Parathyroid adenoma (tissue), 2 donors: ENCODE measurements at regions not wholly inside any gene's neighbourhood (a gene's known extent, or its start where the extent isn't known, plus 50 kb on each side); places are given as distances from the start of the nearest gene placed in this dataset.

Experiments used
- H2AFZ ChIP-seq: fragments of 300-600 bp; sonication (generic); one replicate; pipeline ENCODE4 v1.7.0; 2017; ENCODE audit warnings: antibody characterized with exemption, mild to moderate bottlenecking
- H3K27ac ChIP-seq: fragments of 300-600 bp; sonication (generic); one replicate; pipeline ENCODE4 v1.7.0; 2017
- H3K27me3 ChIP-seq: fragments of 300-600 bp; sonication (generic); one replicate; pipeline ENCODE4 v1.7.0; 2017; ENCODE audit warnings: low read length; ENCODE audit not compliant: control insufficient read depth, insufficient read depth
- H3K36me3 ChIP-seq: fragments of 300-600 bp; sonication (generic); one replicate; pipeline ENCODE4 v1.7.0; 2017; ENCODE audit warnings: low read length; ENCODE audit not compliant: control insufficient read depth, insufficient read depth
- H3K4me1 ChIP-seq: fragments of 300-600 bp; sonication (generic); one replicate; pipeline ENCODE4 v1.7.0; 2017; ENCODE audit warnings: control low read depth
- H3K4me2 ChIP-seq: fragments of 300-600 bp; sonication (generic); one replicate; pipeline ENCODE4 v1.7.0; 2017; ENCODE audit warnings: low read length
- H3K4me3 ChIP-seq: fragments of 300-600 bp; sonication (generic); one replicate; pipeline ENCODE4 v1.7.0; 2017; ENCODE audit warnings: low read depth, low read length
- H3K79me2 ChIP-seq: fragments of 300-600 bp; sonication (generic); one replicate; pipeline ENCODE4 v1.7.0; 2017; ENCODE audit warnings: control low read depth
- H3K9ac ChIP-seq: fragments of 300-600 bp; sonication (generic); one replicate; pipeline ENCODE4 v1.7.0; 2017; ENCODE audit warnings: mild to moderate bottlenecking
- H3K9me3 ChIP-seq: fragments of 300-600 bp; sonication (generic); one replicate; pipeline ENCODE4 v1.7.0; 2017; ENCODE audit warnings: low read length; ENCODE audit not compliant: control insufficient read depth
- CTCF ChIP-seq: fragments of 300-600 bp; sonication (generic); IDR thresholded peaks from one replicate; pipeline ENCODE4 v1.7.0; 2017; ENCODE audit warnings: antibody characterized with exemption, mild to moderate bottlenecking
- donor health status: primary hyperparathyroidism.

GRCh38 chr1:238476841-238477240, 586.1 kb upstream of the ZP4 start:
- H2AFZ ChIP-seq = no peak overlapping the region
- no peaks in the 10 kb centered on the region for H3K27me3 ChIP-seq
- no peak overlapping the region for H3K4me3 ChIP-seq
- no peaks in the 10 kb centered on the region for H3K4me1 ChIP-seq
- H3K9me3 ChIP-seq = no peaks in the 10 kb centered on the region
- no peak for TF ChIP-seq CTCF
- no peaks in the 10 kb centered on the region for H3K79me2 ChIP-seq
- H3K9ac ChIP-seq = no peak overlapping the region
- H3K27ac ChIP-seq = no peak overlapping the region
- no peak overlapping the region for H3K4me2 ChIP-seq
- H3K36me3 ChIP-seq = no peaks in the 10 kb centered on the region

GRCh38 chr1:238475712-238476111, 585.0 kb upstream of the ZP4 start:
- no peaks in the 10 kb centered on the region for H3K79me2 ChIP-seq
- TF ChIP-seq CTCF = no peak
- H3K27ac ChIP-seq = no peak overlapping the region
- no peaks in the 10 kb centered on the region for H3K9me3 ChIP-seq
- no peak overlapping the region for H2AFZ ChIP-seq
- no peak overlapping the region for H3K4me2 ChIP-seq
- no peak overlapping the region for H3K9ac ChIP-seq
- H3K36me3 ChIP-seq = no peaks in the 10 kb centered on the region
- no peaks in the 10 kb centered on the region for H3K4me1 ChIP-seq
- H3K4me3 ChIP-seq = no peak overlapping the region
- no peaks in the 10 kb centered on the region for H3K27me3 ChIP-seq

GRCh38 chr1:238474263-238474662, 583.5 kb upstream of the ZP4 start:
- Histone ChIP-seq H3K27me3 (no peaks in the 10 kb centered on the region), H3K9ac (no peak overlapping the region), H3K4me2 (no peak overlapping the region), H3K36me3 (no peaks in the 10 kb centered on the region), H2AFZ (no peak overlapping the region), H3K27ac (no peak overlapping the region), H3K4me1 (no peaks in the 10 kb centered on the region), H3K4me3 (no peak overlapping the region), H3K79me2 (no peaks in the 10 kb centered on the region), H3K9me3 (no peaks in the 10 kb centered on the region)
- no peak for TF ChIP-seq CTCF

- Histone ChIP-seq H3K4me3 (no peak overlapping the region), H3K4me2 (no peak overlapping the region), H3K9ac (no peak overlapping the region), H3K4me1 (no peaks in the 10 kb centered on the region), H3K9me3 (no peaks in the 10 kb centered on the region), H3K27ac (no peak overlapping the region), H3K27me3 (no peaks in the 10 kb centered on the region), H3K79me2 (no peaks in the 10 kb centered on the region), H2AFZ (no peak overlapping the region), H3K36me3 (no peaks in the 10 kb centered on the region)
- TF ChIP-seq CTCF = no peak
Observed at GRCh38 chr1:238469146-238469631, 578.5 kb upstream of the ZP4 start.

GRCh38 chr1:238468068-238468467, 577.3 kb upstream of the ZP4 start:
- H3K4me1 ChIP-seq = no peaks in the 10 kb centered on the region
- no peak overlapping the region for H3K27ac ChIP-seq
- no peaks in the 10 kb centered on the region for H3K36me3 ChIP-seq
- no peaks in the 10 kb centered on the region for H3K27me3 ChIP-seq
- no peak for TF ChIP-seq CTCF
- H2AFZ ChIP-seq = no peak overlapping the region
- H3K9me3 ChIP-seq = no peaks in the 10 kb centered on the region
- H3K4me2 ChIP-seq = no peak overlapping the region
- H3K79me2 ChIP-seq = no peaks in the 10 kb centered on the region
- H3K4me3 ChIP-seq = no peak overlapping the region
- H3K9ac ChIP-seq = no peak overlapping the region
